Gastrocnemius medialis (tissue), 4 donors: ENCODE measurements at regions not wholly inside any gene's neighbourhood (a gene's known extent, or its start where the extent isn't known, plus 50 kb on each side); places are given as distances from the start of the nearest gene placed in this dataset.
"Not testable (repeated sequence)": the region's sequence is repeated elsewhere in the genome, so short reads cannot be mapped to it uniquely, and the experiment has no call there.

Source experiments
- ATAC-seq, 2 donors: fragments of 150-250 bp; one replicate each; pipeline ENCODE4 v1.9.1; 2016
- DNase-seq, 2 donors: peaks; one replicate each; pipeline ENCODE4 v3.0.0-alpha.2; 2019
- H3K27ac ChIP-seq, 4 donors: fragments of 200-600 bp; sonication (generic); 1 replicate in 1 of 4; 2 replicates in 3 of 4; pipeline ENCODE4 v1.5.1; 2016 to 2018; ENCODE audit warnings: mild to moderate bottlenecking in 2 of 4, moderate library complexity in 1 of 4
- H3K27me3 ChIP-seq, 3 donors: fragments of 200-600 bp; sonication (generic) in 2 of 3; 1 replicate in 1 of 3; 2 replicates in 2 of 3; pipeline versions ENCODE4 v1.5.1 to v1.6.0; 2016 to 2019; ENCODE audit warnings: mild to moderate bottlenecking in 1 of 3, moderate library complexity in 1 of 3
- H3K36me3 ChIP-seq, 2 donors: fragments of 200-600 bp; sonication (generic) in 1 of 2; one replicate each; pipeline ENCODE4 v1.5.1; 2017 to 2018
- H3K4me1 ChIP-seq, 2 donors: fragments of 200-600 bp; sonication (generic) in 1 of 2; one replicate each; pipeline ENCODE4 v1.5.1; 2016 to 2017; ENCODE audit warnings: mild to moderate bottlenecking in 2 of 2
- H3K4me3 ChIP-seq, 4 donors: fragments of 200-600 bp; sonication (generic) in 3 of 4; 1 replicate in 1 of 4; 2 replicates in 3 of 4; pipeline ENCODE4 v1.5.1; 2016 to 2019; ENCODE audit warnings: mild to moderate bottlenecking in 2 of 4
- H3K9me3 ChIP-seq, 3 donors: fragments of 200-600 bp; sonication (generic) in 2 of 3; 1 replicate in 1 of 3; 2 replicates in 2 of 3; pipeline ENCODE4 v1.5.1; 2016 to 2019
- CTCF ChIP-seq, 5 experiments: fragments of 450-650 bp in 3 of 5; fragments of 200-600 bp in 2 of 5; sonication (generic) in 2 of 5; IDR thresholded peaks in 4 of 5; conservative IDR thresholded peaks in 1 of 5; 1 replicate in 4 of 5; 2 replicates in 1 of 5; pipeline ENCODE4 v1.5.1; 2016 to 2019; ENCODE audit warnings: antibody characterized with exemption in 5 of 5, mild to moderate bottlenecking in 3 of 5, moderate library complexity in 3 of 5
- POLR2A ChIP-seq, 2 donors: fragments of 450-650 bp; IDR thresholded peaks; one replicate each; pipeline ENCODE4 v1.6.1; 2017; ENCODE audit warnings: antibody characterized with exemption in 2 of 2, mild to moderate bottlenecking in 2 of 2, moderate library complexity in 2 of 2
- in situ Hi-C, 4 donors: fragments of 200-750 bp; cut with MboI; loops; one replicate each; pipeline versions ENCODE4 v1.15.0 to v1.8.0; 2017; ENCODE audit warnings: low sequenced_read_pairs in 4 of 4
- intact Hi-C: fragments of 100-400 bp; cut with DNase I; formaldehyde crosslinking; loops from one replicate; pipeline ENCODE4 v1.15.1; 2023; ENCODE audit warnings: low total_unique reads

- TF ChIP-seq POLR2A (IDR thresholded peaks at IDR 0.05) (no peak), CTCF (IDR thresholded peaks at IDR 0.05 in 4 of 5, conservative IDR thresholded peaks at IDR 0.05 in 1 of 5) (no peak)
- intact Hi-C loops = no loop called here
Observed at GRCh38 chr3:26931896-26932295, 309.3 kb downstream of the LRRC3B start.

GRCh38 chr3:26932752-26933151 lies 310.2 kb downstream of the LRRC3B start:
- in situ Hi-C loops (no loop called here), intact Hi-C loops (no loop called here)
- H3K36me3 ChIP-seq = no peaks in the 10 kb centered on the region
- no peaks in the 10 kb centered on the region for H3K9me3 ChIP-seq
- TF ChIP-seq CTCF (IDR thresholded peaks at IDR 0.05 in 4 of 5, conservative IDR thresholded peaks at IDR 0.05 in 1 of 5) = no peak
- no peaks in the 10 kb centered on the region for H3K27me3 ChIP-seq
- no peak overlapping the region for H3K4me3 ChIP-seq
- DNase-seq (no peak), ATAC-seq (no peak)
- H3K4me1 ChIP-seq = no peaks in the 10 kb centered on the region
- no peak overlapping the region for H3K27ac ChIP-seq

More at GRCh38 chr3:26931896-26932295, 309.3 kb downstream of the LRRC3B start:
- Histone ChIP-seq H3K27me3 (no peaks in the 10 kb centered on the region), H3K9me3 (no peaks in the 10 kb centered on the region), H3K4me3 (no peak overlapping the region), H3K36me3 (no peaks in the 10 kb centered on the region), H3K4me1 (no peaks in the 10 kb centered on the region), H3K27ac (no peak overlapping the region)
- in situ Hi-C loops = no loop called here
- no peak for ATAC-seq
- no peak for DNase-seq

GRCh38 chr3:26945480-26945879 lies 322.9 kb downstream of the LRRC3B start:
- intact Hi-C loops, H3K4me3 ChIP-seq, H3K27me3 ChIP-seq, ATAC-seq, DNase-seq, H3K9me3 ChIP-seq, H3K27ac ChIP-seq, H3K4me1 ChIP-seq, in situ Hi-C loops, H3K36me3 ChIP-seq: not testable (repeated sequence)

- intact Hi-C loops = no loop called here
- Histone ChIP-seq H3K36me3 (no peaks in the 10 kb centered on the region), H3K4me3 (no peak overlapping the region), H3K9me3 (no peaks in the 10 kb centered on the region), H3K27me3 (no peaks in the 10 kb centered on the region), H3K27ac (no peak overlapping the region), H3K4me1 (no peaks in the 10 kb centered on the region)
- in situ Hi-C loops = no loop called here
- TF ChIP-seq CTCF (IDR thresholded peaks at IDR 0.05 in 4 of 5, conservative IDR thresholded peaks at IDR 0.05 in 1 of 5) (no peak), POLR2A (IDR thresholded peaks at IDR 0.05) (no peak)
- ATAC-seq (no peak), DNase-seq (no peak)
Observed at GRCh38 chr3:26960382-26960781, 337.8 kb downstream of the LRRC3B start.

- H3K27ac ChIP-seq = no peak overlapping the region
- H3K4me1 ChIP-seq = no peaks in the 10 kb centered on the region
- DNase-seq (no peak), ATAC-seq (no peak)
- peak overlapping the region in 1 of 4 donors; percentile 9 for H3K4me3 ChIP-seq
- TF ChIP-seq POLR2A (IDR thresholded peaks at IDR 0.05) = no peak
- TF ChIP-seq CTCF (IDR thresholded peaks at IDR 0.05 in 4 of 5, conservative IDR thresholded peaks at IDR 0.05 in 1 of 5) = no peak
- no peaks in the 10 kb centered on the region for H3K27me3 ChIP-seq
- in situ Hi-C loops = no loop called here
- H3K36me3 ChIP-seq = no peaks in the 10 kb centered on the region
- intact Hi-C loops = no loop called here
- no peaks in the 10 kb centered on the region for H3K9me3 ChIP-seq
Observed at GRCh38 chr3:26962492-26963360, 340.2 kb downstream of the LRRC3B start.
